NCI-H82 (cell line): ENCODE measurements at regions not wholly inside any gene's neighbourhood (a gene's known extent, or its start where the extent isn't known, plus 50 kb on each side); places are given as distances from the start of the nearest gene placed in this dataset.
"Not testable (repeated sequence)": the region's sequence is repeated elsewhere in the genome, so short reads cannot be mapped to it uniquely, and the experiment has no call there.

Experiments used
- DNase-seq: peaks from one replicate; lab custom pipeline; 2025; lab: John Stamatoyannopoulos, UW

DNA sequence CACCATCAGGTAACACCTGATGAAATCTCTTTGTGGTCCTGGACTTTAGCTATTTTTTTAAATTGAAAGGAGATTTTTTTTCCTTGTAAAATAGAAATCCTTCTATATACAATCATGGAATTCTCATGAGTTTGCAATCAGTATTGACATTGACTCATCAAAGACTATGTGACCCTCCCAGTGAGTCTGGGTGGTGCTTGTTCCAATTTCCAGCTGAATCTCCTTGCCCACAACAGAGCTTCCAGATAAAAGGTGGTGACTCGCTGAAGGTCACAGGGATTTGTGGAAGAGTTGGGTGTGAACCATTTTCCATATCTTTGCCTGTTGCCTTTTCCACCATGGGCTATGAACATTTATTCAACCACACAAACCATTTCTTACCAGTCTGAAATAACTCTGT is 486.6 kb downstream of the AJAP1 start:
- DNase-seq, result no peak

DNA sequence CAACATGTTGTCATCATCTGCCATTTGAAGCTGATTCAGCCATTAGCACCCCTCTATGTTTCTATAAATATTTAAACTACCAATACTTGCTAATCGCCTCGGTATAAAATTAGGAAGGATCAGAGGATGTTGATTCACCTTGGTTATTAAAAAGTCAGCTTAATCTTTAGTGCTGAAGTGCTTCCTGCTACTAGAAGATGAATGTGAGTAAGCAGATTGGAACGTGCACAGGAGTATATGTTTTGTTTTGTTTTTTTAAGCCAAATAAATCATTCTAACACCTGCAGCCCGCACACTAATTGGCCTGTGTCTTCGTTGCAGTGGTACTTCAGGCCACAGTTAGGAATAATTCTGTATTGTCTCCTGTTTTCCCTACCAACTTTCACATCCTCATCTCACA is 485.7 kb downstream of the AJAP1 start:
- no peak for DNase-seq

DNA sequence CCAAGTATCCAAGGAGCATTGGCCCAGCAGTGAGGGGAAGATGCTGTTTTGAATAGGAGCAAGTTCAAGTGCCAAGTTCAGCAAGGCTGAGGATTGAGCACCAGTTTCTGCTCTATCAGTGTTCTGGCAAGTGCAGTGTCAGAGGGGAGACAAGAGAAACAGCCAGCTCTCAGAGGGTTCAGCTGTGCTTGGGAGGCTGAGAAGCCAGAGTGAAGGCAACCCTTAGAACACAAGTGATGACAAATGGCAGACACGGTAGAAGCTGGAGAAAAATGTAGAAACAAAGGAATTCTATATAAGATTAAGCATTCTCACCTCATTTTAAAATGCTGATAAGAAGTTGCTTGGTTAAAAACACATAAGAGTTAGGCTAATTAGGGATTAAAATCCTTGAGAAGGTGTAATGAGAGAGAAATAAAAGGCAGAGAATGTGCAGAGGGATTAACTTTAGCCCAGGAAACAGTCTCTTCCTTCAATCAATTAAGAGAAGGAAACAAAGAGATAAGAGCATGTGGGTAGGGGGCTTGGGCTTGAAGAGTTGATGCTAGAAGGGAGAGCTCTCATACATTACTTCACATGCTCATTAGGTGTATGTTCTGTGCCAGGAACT is 475.4 kb downstream of the AJAP1 start:
- DNase-seq, result no peak

DNA sequence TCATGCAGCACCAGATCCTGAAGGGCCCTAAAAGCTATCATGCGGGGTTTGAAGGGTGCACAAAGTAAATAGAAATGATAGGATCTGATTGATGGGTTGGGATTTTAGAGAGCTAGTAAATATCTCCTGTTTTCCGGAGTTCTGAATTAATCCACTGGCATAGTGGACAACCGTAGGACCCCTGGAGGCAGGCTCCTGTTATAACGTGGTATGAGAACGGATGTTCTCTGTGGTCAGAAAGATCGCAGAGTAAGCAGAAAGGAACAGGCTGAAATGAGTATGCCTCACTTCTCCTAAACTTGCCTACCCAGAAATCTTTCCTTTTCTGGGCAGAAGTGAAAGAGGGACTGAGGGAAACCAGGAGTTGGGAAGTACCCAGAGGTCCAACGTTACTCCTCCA is 470.8 kb downstream of the AJAP1 start:
- DNase-seq, result no peak

DNA sequence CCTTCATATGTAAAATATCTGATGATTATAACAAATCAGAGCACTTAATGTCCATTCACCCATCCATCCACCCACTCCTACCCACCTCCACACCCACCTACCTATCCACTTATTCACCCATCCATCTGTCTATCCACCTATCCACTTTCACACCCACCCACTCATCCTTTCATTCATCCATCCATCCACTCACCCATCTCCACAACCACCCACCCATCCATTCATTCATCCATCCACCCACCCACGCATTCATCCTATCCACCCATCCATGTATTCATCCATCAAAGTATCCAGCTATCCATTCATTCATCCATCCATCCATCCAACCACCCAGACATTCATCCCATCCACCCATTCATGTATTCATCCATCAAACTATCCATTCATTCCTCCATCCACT is 466.1 kb downstream of the AJAP1 start:
- DNase-seq, result no peak

DNA sequence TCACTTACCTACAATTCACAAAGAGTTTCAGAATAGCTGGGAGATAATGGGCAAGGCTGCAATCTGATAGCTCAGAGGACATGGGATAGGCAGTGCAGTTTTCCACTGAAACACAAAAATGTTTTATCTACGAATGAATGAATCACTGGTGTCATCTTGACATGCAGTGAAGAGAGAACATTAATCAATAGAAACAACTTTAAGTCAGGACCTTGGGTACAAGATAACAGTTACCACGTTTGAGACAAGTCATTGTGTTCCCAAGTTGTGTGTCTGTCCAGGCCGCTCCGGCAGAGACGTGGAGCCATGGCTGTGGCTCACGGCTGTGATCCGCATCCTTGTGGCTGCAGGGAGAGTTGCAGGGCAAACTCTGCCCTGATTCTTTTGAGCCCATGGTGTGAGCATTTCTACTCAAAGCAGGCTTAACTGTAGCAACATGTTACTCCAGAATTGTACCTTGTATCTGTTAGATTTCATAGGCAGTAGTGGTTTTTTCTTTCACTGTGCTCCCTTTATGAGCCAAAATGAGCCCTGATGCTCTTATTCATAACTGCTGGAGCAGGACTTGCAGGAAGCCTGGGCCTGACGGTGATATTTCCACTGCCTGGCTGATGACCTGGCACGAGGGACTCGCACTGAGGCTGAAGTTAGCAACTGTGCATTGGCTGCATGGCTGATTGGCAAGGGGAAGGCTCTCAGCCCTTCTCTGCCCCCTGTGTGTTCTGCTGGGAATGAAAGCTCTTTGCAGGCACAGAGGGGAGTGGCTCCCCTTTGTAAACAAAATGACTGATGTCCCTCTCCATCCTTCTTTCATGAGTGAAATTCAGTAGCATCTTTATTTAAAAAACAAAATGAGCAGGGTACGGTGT is 465.2 kb downstream of the AJAP1 start:
- DNase-seq, result peak; percentile 30

DNA sequence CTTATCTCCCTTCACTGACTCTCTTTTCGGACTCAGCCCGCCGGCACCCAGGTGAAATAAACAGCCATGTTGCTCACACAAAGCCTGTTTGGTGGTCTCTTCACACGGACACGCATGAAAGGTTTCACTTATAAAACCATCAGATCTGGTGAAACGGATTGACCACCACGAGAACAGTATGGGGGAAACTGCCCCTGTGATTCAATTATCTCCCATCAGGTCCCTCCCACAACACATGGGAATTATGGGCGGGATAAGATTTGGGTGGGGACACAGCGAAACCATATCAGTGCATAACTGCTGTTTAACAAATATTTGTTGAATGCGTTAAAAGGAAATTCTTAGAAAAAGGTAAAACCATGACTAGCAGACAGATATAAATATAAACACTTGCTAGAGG is 464.4 kb downstream of the AJAP1 start:
- DNase-seq, result not testable (repeated sequence)

DNA sequence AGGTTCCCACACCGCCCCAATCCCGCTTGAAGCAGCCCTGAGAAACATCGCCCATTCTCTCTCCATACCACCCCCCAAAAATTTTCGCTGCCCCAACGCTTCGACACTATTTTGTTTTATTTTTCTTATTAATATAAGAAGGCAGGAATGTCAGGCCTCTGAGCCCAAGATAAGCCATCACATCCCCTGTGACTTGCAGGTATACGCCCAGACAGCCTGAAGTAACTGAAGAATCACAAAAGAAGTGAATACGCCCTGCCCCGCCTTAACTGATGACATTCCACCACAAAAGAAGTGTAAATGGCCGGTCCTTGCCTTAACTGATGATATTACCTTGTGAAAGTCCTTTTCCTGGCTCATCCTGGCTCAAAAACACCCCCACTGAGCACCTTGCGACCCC is 463.9 kb downstream of the AJAP1 start:
- not testable (repeated sequence) for DNase-seq

DNA sequence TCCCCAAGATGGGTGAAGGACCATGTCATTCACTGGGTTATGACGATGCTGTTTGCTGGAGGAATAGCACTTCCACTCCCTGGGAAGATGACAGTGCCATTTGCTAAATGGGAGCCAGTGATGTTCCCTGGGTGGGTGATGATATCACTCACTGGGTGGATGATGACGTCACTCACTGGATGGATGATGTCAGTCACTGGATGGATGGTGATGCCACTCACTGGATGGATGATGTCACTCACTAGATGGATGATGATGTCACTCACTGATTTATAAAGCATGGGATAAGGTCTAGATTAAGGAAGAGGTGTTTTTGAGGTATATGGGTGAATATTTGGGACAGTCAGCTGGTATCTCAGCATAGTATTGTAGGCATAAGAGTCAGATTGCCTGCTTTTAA is 457.2 kb downstream of the AJAP1 start:
- DNase-seq, result no peak

DNA sequence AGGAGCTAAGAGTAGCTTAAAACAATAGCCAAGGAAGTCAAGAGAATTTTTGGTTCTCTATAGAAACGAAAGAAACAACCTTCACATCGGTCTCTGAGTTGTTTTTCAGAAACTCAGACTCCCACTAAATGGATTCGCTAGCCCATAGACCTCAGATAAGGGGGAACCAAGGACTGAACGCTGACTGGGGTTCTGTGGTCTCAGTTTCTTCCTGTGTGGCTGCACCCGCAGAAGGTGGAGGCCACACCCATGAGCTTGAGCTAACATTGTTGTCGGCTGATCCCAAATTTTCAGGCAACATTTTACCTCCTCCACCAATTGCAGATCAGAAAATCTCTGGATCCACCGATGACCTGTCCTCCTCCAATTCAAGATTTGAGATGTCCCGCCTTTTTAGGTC is 456.1 kb downstream of the AJAP1 start:
- no peak for DNase-seq

DNA sequence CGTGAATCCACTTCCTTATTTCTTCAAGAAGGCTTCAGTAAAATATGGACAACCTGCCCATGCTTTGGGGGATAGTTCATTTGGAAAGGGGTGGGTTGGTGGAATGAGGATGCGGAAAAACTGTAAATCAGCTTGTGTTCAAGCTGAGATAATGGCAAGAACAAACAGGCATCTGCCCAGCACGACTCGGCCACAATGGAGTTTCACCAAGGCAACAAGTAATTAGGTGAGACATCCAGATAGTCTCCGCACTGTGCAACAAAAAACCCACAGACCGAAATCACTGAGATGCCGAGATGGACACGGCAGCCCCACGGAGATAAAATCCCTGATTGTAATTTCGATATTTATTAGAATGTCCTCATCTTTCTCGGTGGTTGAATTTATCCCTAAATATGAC is 455.2 kb downstream of the AJAP1 start:
- no peak for DNase-seq

DNA sequence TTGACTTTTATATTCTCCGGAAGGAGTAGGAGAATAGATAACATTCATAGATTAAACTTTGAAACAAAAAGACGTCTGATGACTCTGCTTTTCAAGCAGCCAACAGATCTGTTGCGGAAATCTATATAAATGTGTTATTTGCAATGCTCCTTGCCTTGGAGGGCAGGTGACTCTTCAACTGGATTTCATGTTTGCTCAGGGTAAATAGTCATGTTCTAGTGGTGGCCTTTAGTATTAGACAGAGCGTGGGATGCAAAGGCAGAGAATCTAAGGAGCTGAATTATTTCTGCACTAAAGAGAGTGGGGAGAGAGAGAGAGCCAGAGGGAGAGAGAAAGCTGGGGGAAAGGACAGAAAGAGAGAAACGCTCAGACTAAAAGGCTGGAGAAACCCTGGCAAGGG is 454.3 kb downstream of the AJAP1 start:
- no peak for DNase-seq

DNA sequence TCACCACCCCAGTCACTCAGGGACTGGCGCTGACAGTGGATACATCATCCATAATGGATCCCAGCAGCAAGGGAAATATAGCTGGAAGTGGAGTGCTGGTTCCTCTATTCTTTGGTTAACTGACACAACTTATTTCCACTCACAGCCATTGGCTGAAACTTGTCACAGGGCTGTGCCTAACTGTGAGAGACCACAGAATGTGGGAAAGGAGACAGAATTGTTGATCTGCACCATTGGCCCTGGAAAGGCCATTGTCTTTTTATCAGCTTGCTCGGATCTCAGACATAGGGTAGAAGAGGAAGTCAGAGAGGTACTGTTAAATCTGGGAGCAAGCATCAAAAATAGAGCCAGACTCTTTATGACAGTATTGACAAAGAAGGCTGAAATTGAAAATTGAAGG is 451.3 kb downstream of the AJAP1 start:
- no peak for DNase-seq

DNA sequence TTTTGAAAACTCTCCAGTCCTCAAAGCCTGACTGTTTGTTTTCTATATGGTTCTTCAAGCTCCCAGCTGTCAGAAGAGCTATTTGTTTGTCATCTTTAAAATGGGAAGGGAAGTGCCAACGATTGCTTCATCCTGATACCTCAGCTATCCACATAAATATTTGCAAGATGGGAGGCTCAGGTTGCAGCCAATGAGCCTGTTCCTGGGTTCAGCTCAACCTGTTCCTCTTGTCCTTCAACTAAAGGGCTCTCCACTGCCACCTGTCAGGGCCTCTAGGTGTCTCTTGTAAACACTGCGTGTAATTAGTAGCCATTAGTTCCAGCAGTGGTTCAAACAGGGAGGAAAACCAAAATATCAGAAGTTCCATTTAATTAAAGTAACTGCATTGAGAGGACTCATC is 445.1 kb downstream of the AJAP1 start:
- DNase-seq, result no peak

DNA sequence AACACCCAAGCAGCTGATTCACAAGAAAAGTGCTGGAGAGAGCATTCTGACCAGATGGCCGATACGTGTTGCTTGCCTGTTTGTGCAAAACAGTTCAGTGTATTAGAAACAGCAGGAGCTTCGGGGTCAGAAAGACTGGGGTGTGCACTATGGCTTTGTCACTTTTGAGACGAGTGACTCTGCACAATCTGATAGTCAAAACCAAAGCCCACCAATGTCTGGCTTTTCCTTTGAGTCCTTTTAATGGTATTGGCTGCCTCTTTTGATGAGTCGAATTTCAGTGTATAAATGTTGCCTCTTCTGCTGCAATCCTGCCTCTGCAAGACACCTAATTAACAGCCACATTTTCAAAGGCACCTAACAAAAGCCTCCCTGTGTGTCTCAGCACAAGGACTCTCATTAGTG is 444.6 kb downstream of the AJAP1 start:
- DNase-seq, result no peak

DNA sequence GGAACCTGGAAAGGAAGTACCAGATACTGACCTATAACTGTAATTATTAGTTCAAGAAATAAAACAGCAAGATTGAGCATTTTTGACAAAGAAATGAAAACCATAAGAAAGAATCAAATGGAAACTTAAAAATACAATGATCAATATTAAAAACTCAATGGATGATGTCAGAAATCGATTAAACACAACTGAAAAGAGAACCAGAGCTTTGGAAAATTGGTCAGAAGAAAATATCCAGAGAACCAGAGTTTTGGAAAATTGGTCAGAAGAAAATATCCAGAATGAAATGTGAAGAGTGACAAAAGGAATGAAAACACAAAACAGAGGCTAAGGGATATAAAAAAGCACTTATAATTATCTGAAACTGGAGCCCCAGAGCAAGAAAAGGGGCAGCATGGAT is 438.6 kb downstream of the AJAP1 start:
- DNase-seq, result no peak

DNA sequence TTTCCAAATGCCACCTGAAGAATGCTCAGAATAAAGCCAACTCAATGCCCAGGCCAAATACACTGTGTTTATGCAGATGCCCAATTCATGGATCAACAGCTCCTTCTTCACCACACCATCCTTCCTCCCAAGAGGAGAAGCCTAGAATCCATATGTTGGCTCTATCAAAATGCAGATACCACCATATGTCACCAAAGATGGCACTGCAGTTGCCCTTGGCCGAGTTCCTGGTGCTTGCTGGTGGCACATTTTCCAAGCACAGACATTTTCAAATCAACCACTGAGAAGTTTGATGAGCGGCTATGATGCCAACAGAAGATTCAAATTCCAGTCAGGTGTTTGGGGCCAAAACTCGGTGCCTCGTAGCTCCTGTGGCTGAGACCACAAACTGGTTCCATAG is 430.3 kb downstream of the AJAP1 start:
- DNase-seq, result no peak

DNA sequence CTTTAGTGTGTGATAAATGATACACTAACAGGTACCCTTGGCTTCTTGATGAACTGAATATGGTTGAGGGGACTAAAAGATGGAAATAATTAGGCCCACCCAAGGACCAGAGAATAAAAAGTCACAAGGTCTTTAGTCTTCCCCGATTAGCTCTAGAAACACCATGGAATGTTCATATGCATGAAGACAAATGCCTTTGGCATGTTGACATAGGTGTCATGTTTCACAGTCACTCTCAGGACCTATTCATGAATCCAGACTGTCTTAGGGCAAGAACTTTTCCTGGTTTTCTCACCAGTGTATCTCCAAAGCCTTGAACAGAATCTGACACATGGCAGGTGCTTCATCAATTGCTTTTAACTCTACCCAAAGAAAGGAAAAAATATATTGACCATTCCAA is 412.8 kb downstream of the AJAP1 start:
- DNase-seq, result no peak

DNA sequence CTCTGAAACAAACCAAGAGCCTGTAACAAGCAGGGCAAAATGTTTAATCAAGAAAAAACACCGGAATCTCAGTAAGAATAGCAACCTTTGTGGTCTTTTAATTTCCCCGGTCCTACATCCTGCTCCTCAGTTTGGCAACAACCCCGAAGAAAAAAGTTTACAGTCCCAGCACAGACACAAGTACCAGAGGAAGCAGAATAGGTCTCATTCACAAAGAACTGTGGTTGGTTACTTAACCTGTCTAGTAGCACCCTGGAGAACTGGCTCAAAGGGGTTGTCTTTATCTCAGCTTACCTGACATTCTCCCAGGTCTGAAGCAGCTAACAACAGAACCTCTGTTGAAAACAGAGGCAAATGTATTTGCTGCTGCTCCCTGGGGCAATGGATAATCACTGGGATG is 399.3 kb downstream of the AJAP1 start:
- no peak for DNase-seq

DNA sequence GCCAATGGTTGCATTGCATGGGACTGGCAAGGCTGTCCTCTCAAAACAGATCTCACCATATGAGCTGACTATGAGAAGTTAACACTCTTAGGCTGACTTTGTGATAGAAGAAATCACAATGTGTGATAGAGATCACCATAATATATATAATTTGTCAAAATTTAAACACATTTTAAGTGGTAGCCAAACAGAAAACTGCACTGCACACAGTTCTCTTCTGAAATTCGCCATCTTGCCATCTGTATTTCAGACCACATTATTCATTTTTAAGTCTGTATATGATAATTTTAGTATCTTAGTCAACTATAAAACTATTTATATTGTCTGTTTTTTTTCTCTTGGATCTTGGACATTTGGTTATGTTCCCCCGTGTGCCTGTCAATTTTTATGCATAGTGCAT is 374.7 kb downstream of the AJAP1 start:
- DNase-seq, result no peak

DNA sequence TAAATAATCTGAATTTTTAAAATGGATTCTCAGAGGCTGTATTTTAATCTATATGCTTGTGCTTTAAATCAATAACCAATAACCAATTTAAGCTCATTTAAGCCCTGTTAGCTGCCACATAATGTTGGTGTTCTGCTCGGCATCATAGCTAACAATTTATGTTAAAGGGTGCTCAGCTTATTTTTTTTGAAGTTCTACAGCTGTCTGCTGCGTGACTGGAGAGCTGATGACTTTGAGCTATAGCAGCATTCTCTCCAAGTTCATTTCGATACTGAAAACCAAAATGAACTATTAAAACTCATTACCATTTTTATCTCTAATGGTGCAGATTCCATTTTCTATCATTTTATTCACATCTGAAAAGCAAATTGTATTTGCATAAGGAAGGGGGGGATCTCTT is 357.8 kb downstream of the AJAP1 start:
- no peak for DNase-seq

DNA sequence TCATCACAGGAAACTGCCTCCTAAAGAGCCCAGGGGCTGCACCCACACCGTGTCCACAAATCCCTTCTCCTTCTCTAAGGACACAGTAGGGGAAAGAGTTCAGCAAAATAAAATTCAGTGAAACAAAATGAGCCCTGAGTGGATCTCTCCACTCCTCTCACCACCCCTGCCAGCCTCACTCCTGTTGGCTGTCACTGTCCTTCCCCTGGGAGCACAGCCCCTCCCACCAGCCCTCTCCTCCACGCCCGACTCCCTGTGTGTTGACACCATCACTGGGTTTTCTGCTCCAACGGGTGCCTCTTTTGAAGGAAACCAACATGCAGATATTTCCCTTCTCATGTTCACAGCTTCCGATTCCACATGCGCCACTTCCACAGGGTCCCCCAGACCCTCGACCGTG is 356.2 kb downstream of the AJAP1 start:
- no peak for DNase-seq

DNA sequence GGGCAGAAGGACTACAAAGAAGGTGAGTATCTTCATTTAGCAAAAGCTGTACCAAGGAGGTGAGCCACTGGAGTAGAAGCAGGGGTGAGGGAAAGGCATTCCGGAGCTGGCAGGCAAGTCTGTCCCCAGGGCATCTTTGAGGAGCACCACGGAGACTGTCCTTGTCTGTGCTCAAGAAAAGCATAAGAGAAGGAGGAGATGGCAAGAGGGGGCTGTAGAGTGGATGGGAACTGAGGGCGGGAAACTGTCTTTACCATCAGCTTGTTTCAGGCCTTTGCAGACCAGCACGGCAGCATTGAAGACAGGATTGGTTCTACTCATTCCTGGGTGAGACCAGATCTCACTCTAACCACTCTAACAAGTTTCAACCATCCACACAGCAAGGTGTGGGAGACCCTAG is 355.8 kb downstream of the AJAP1 start:
- no peak for DNase-seq
